IMR-90 (cell line): ENCODE measurements at regions not wholly inside any gene's neighbourhood (a gene's known extent, or its start where the extent isn't known, plus 50 kb on each side); places are given as distances from the start of the nearest gene placed in this dataset.

Experiments
- CEBPB ChIP-seq: IDR thresholded peaks from 2 replicates; pipeline ENCODE4 v1.6.1; 2012; ENCODE audit warnings: low read depth, low read length, improper control_type of control experiment
- CTCF ChIP-seq: conservative IDR thresholded peaks from 2 replicates; pipeline ENCODE4 v1.5.1; 2012; ENCODE audit warnings: mild to moderate bottlenecking, low read depth, low read length, improper control_type of control experiment
- FOS ChIP-seq: fragments of 150-350 bp; IDR thresholded peaks from 2 replicates; pipeline ENCODE4 v1.6.1; 2016; ENCODE audit warnings: low read depth, low read length
- MAFK ChIP-seq: IDR thresholded peaks from 2 replicates; pipeline ENCODE4 v1.6.1; 2012; ENCODE audit warnings: low read depth, low read length, improper control_type of control experiment
- NFE2L2 ChIP-seq: fragments of 150-350 bp; IDR thresholded peaks from 2 replicates; pipeline ENCODE4 v1.6.1; 2016; ENCODE audit warnings: low read depth, mild to moderate bottlenecking, low read length
- POLR2A ChIP-seq: IDR thresholded peaks from 2 replicates; pipeline ENCODE4 v1.6.1; 2012; ENCODE audit warnings: mild to moderate bottlenecking, low read depth, low read length
- RAD21 ChIP-seq: IDR thresholded peaks from 2 replicates; pipeline ENCODE4 v1.6.1; 2012; ENCODE audit warnings: low read length, improper control_type of control experiment
- RCOR1 ChIP-seq: IDR thresholded peaks from 2 replicates; pipeline ENCODE4 v1.6.1; 2012; ENCODE audit warnings: mild to moderate bottlenecking, low read length, improper control_type of control experiment; ENCODE audit not compliant: insufficient replicate concordance
- RFX5 ChIP-seq: IDR thresholded peaks from 2 replicates; pipeline ENCODE4 v1.8.0; 2012; ENCODE audit warnings: low read depth, mild to moderate bottlenecking, low read length, moderate library complexity
- SMC3 ChIP-seq: fragments of 150-350 bp; IDR thresholded peaks from 2 replicates; pipeline ENCODE4 v1.6.1; 2016; ENCODE audit warnings: low read depth, mild to moderate bottlenecking, antibody characterized with exemption, low read length, moderate library complexity

DNA sequence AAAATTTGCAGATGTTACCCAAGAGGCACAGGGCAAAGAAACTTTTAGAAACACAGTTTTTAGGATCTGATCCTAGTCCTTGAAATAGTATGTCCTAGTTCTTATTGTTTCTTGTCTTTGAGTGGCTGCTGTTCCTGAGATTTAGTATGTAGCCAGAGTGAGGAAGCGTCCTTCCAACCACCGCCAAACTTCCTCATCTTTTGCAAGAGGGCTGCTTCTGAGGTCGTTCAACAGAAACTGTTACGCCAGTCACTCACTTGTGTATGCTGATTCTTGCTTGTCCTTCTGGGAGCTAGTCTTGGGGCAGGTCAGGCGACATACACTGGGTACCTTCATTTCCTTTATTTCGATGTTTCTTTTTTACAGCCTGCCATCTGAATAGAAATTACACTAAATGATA, 577.3 kb upstream of the ZNF717 start:
- TF ChIP-seq CTCF = no peak
- no peak for TF ChIP-seq FOS
- TF ChIP-seq POLR2A = no peak
- TF ChIP-seq CEBPB = no peak
- no peak for TF ChIP-seq NFE2L2
- no peak for TF ChIP-seq RCOR1
- no peak for TF ChIP-seq RAD21
- no peak for TF ChIP-seq SMC3
- TF ChIP-seq MAFK = no peak
- no peak for TF ChIP-seq RFX5
